Progenitor cell of endocrine pancreas (in vitro differentiated cells): ENCODE measurements at regions not wholly inside any gene's neighbourhood (a gene's known extent, or its start where the extent isn't known, plus 50 kb on each side); places are given as distances from the start of the nearest gene placed in this dataset.

Source experiments
- DNase-seq: peaks from one replicate; pipeline ENCODE4 v3.0.0; 2021; ENCODE audit warnings: low spot score; ENCODE audit not compliant: unreplicated experiment
- H3K27ac Mint-ChIP-seq: 2 replicates; pipeline ENCODE4 v1.8.0; 2021; ENCODE audit warnings: mild to moderate bottlenecking, moderate library complexity, mixed read lengths
- H3K27me3 Mint-ChIP-seq: 2 replicates; pipeline ENCODE4 v1.8.0; 2021; ENCODE audit warnings: mixed read lengths
- H3K36me3 Mint-ChIP-seq: 2 replicates; pipeline ENCODE4 v1.8.0; 2022; ENCODE audit warnings: mixed read lengths; ENCODE audit not compliant: insufficient read depth
- H3K4me1 Mint-ChIP-seq: 2 replicates; pipeline ENCODE4 v1.8.0; 2021; ENCODE audit warnings: low read depth, mixed read lengths
- H3K4me3 Mint-ChIP-seq: 2 replicates; pipeline ENCODE4 v1.8.0; 2021; ENCODE audit warnings: low read depth, mild to moderate bottlenecking, moderate library complexity, mixed read lengths
- H3K9me3 Mint-ChIP-seq: 2 replicates; pipeline ENCODE4 v1.8.0; 2021; ENCODE audit warnings: low read depth, mixed read lengths
- TF ChIP-seq, protein P1 (sequence below): fragments of 200-600 bp; sonication (generic); IDR thresholded peaks from one replicate; pipeline ENCODE4 v1.5.0; 2021; ENCODE audit warnings: antibody characterized with exemption, mild to moderate bottlenecking; ENCODE audit not compliant: unreplicated experiment

DNA sequence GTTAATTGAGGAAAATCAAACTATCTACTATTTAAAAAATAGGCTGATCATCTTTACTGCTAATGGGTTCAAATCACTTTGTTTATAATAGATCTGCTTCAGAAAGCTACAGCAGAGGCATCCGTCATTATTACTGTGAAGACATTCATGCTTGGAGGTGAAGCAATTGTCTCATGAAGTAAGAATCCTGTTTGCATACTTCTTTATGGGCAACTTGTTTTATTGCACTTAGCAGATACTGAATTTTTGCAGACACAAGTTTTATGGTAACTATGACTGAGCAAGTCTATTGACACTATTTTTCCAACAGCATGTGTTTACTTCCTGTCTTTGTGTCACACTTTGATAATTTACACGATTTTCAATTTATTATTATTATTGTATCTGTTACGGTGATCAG lies 573.9 kb downstream of the RFPL4B start:
- H3K4me3 Mint-ChIP-seq: peak overlapping the region; percentile 16
- peaks cover 18% of the 10 kb centered on the region for H3K9me3 Mint-ChIP-seq
- TF ChIP-seq, protein P1, sequence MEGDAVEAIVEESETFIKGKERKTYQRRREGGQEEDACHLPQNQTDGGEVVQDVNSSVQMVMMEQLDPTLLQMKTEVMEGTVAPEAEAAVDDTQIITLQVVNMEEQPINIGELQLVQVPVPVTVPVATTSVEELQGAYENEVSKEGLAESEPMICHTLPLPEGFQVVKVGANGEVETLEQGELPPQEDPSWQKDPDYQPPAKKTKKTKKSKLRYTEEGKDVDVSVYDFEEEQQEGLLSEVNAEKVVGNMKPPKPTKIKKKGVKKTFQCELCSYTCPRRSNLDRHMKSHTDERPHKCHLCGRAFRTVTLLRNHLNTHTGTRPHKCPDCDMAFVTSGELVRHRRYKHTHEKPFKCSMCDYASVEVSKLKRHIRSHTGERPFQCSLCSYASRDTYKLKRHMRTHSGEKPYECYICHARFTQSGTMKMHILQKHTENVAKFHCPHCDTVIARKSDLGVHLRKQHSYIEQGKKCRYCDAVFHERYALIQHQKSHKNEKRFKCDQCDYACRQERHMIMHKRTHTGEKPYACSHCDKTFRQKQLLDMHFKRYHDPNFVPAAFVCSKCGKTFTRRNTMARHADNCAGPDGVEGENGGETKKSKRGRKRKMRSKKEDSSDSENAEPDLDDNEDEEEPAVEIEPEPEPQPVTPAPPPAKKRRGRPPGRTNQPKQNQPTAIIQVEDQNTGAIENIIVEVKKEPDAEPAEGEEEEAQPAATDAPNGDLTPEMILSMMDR: no peak
- peaks cover 10% of the 10 kb centered on the region for H3K36me3 Mint-ChIP-seq
- H3K27ac Mint-ChIP-seq: no peak overlapping the region
- peaks cover 5% of the 10 kb centered on the region for H3K4me1 Mint-ChIP-seq
- no peaks in the 10 kb centered on the region for H3K27me3 Mint-ChIP-seq
- DNase-seq: no peak

DNA sequence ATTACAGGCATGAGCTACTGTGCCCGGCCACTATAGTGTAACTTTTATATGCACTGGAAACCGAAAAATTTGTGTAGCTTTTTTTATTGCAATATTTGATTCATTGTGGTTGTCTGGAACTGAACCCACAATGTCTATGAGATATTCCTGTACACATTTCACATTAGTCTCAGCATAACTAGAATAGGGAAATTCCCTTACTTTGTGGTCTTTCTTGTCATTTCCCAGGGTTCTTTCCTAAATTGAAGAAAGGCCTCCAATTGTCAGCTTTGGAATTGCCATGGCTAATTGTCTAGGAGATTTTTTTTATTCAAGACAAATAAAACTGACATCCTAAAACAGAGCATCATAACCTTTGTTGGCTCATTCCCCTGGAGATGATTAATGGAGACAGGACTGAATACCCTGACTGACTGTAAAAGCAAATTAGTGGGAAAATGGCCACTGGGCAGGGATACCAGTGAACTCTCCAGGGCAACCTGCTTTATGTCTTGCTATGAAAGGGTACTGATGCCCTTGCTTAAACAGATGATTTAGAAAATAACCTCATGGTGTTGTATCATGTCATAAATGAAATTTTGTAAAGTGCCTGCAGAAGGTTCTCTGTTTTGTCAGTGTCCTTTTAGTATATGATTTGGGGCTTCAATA lies 576.9 kb downstream of the RFPL4B start:
- Mint-ChIP-seq H3K4me3 (no peak overlapping the region), H3K4me1 (peaks cover 5% of the 10 kb centered on the region), H3K36me3 (peaks cover 10% of the 10 kb centered on the region), H3K27ac (no peak overlapping the region), H3K9me3 (peaks cover 20% of the 10 kb centered on the region), H3K27me3 (no peaks in the 10 kb centered on the region)
- no peak for DNase-seq
- TF ChIP-seq, protein P1: no peak

DNA sequence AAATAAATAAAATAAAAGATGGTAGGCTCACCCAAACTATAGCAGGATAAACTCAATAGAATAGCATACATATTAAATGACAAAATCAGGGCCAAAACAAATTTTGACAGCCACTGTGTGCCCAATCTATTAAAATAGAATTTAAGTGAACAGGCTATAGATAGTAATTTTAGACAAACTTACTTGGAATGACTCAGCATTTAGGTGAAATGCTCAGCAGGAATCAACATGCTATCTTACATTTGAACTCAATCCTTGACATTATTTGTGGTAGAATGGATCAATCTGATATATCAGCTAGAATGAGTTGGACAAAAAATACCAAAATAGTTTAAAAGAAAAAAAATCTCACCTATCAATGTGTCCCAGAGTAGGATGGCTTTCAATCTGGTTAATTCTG lies 578.6 kb downstream of the RFPL4B start:
- TF ChIP-seq, protein P1: no peak
- no peaks in the 10 kb centered on the region for H3K27me3 Mint-ChIP-seq
- H3K4me1 Mint-ChIP-seq: peaks cover 2% of the 10 kb centered on the region
- peaks cover 18% of the 10 kb centered on the region for H3K9me3 Mint-ChIP-seq
- H3K4me3 Mint-ChIP-seq: no peak overlapping the region
- H3K36me3 Mint-ChIP-seq: peaks cover 10% of the 10 kb centered on the region
- H3K27ac Mint-ChIP-seq: no peak overlapping the region
- no peak for DNase-seq

DNA sequence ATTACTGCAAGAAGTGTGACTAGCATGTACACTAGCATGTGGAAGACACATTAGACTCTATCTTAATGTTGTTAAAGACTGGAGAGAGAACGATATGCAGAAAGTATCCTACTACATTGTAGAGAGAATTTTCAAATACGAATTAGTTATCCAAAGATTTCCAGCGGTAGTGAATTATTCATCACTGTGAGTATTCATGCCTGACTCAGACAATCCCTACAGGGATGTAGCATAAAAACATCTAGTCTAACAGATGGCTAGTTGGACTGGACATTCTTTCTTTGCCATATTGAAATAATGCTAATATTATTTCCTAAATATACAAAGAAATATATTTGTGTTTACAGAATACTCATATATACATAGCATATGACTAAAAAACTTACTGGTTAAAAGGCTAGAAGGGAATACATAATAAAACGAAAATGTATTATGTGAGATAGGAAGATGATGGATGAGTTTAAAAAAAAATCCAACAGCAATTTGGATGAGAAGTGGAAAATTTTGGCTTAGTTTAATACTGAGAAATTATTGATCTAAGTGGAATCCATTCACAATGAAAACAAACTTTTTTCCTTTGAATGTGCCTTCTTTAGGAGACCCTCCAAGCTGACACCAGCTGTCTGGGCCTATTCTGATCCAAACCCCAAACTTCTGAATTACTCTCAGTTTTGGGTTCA lies 580.7 kb downstream of the RFPL4B start:
- no peaks in the 10 kb centered on the region for H3K4me1 Mint-ChIP-seq
- H3K4me3 Mint-ChIP-seq: no peak overlapping the region

DNA sequence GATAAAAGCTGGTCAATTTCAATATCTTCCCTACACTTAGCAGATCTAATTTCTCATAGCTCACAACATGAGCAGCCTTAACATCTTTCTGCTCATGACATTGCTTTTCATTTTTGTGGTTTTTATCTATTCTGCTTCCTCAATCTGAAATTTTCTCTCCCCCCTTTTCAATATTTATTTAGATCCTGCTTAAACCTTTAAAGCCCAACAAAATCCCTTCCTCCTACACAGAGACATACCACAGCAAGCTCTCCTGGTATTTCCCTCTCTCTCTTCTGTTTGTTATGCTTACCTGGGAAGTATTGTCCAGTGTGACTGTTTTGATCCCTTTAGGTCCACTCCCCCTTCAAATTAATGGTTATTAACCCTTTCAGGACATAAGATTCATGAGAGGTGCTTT lies 582.5 kb downstream of the RFPL4B start:
- no peak overlapping the region for H3K27ac Mint-ChIP-seq
- TF ChIP-seq, protein P1: no peak
- peaks cover 3% of the 10 kb centered on the region for H3K9me3 Mint-ChIP-seq
- H3K27me3 Mint-ChIP-seq: no peaks in the 10 kb centered on the region
- no peak for DNase-seq
- no peak overlapping the region for H3K4me3 Mint-ChIP-seq
- no peaks in the 10 kb centered on the region for H3K4me1 Mint-ChIP-seq
- no peaks in the 10 kb centered on the region for H3K36me3 Mint-ChIP-seq

More for the DNA sequence above, 580.7 kb downstream of the RFPL4B start:
- Mint-ChIP-seq H3K27ac (no peak overlapping the region), H3K27me3 (no peaks in the 10 kb centered on the region), H3K36me3 (peaks cover 2% of the 10 kb centered on the region), H3K9me3 (peaks cover 6% of the 10 kb centered on the region)
- no peak for DNase-seq
- TF ChIP-seq, protein P1: no peak
